ENCODE measurements at regions not wholly inside any gene's neighbourhood (a gene's known extent, or its start where the extent isn't known, plus 50 kb on each side); places are given as distances from the start of the nearest gene placed in this dataset.

DNA sequence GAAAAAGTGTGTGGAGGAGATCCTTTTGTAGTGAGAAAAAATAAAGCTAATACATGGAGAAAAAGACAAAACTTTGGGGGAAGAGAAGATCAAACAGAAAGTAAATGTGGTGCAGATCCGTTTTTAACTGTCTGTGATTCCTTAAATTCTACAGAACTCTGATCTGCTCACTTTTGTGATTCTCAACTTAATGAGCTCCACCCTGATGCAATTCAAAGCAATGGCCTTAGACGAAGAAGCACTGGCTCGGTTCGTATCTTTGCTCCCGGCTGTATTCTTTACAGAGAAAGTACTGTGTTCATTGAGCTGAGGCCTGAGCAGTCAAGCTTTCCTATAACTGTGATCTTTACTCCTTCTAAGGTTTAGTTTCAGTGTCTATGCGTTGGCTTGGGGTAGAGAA is 453.4 kb downstream of the DMAC1 start:
- no peaks in the 10 kb centered on the region for H3K27me3 ChIP-seq (ENCODE audit: insufficient read depth, poor library complexity, severe bottlenecking)
- TF ChIP-seq CTCF (IDR thresholded peaks at IDR 0.05; ENCODE audit: insufficient read depth, low read length) (no peak), GABPA (IDR thresholded peaks at IDR 0.05; ENCODE audit: low read depth) (no peak), SPI1 (IDR thresholded peaks at IDR 0.05; ENCODE audit: borderline replicate concordance, low read depth) (no peak), POLR2AphosphoS5 (IDR thresholded peaks at IDR 0.05; ENCODE audit: low read depth) (no peak), REST (IDR thresholded peaks at IDR 0.05; ENCODE audit: insufficient replicate concordance, low read depth) (no peak)
- no peak for DNase-seq (ENCODE audit: low read depth in 1 of 2, low spot score in 1 of 2)
- H3K27ac ChIP-seq (replicated peaks): no peak overlapping the region
- H3K4me3 ChIP-seq (replicated peaks; ENCODE audit: insufficient read depth, low read length): no peak overlapping the region

DNA sequence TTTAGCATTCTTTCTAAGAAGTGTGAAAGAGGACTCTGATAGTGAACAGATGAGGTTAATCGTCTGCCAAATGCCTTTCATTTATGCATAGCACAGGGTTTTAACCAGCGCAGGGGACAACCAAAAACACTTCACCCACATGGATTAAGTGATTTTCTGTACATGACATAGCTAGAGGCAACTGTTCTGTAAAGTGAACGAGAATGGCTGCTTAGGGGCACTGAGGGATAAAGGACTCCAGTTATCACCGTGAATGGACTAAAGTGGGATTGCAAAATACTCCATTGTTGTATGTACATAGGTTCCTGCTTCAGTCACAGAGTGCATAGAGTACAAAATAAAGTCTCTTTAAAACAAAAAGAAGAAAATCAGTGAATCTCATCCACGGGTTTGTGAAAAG is 456.8 kb downstream of the DMAC1 start:
- no peak for DNase-seq (ENCODE audit: low read depth in 1 of 2, low spot score in 1 of 2)
- no peak overlapping the region for H3K4me3 ChIP-seq (replicated peaks; ENCODE audit: insufficient read depth, low read length)
- no peak for TF ChIP-seq POLR2AphosphoS5 (IDR thresholded peaks at IDR 0.05; ENCODE audit: low read depth)
- TF ChIP-seq GABPA (IDR thresholded peaks at IDR 0.05; ENCODE audit: low read depth): no peak
- no peak for TF ChIP-seq REST (IDR thresholded peaks at IDR 0.05; ENCODE audit: insufficient replicate concordance, low read depth)
- TF ChIP-seq CTCF (IDR thresholded peaks at IDR 0.05; ENCODE audit: insufficient read depth, low read length): no peak
- H3K27ac ChIP-seq (replicated peaks): no peak overlapping the region
- no peaks in the 10 kb centered on the region for H3K27me3 ChIP-seq (ENCODE audit: insufficient read depth, poor library complexity, severe bottlenecking)

DNA sequence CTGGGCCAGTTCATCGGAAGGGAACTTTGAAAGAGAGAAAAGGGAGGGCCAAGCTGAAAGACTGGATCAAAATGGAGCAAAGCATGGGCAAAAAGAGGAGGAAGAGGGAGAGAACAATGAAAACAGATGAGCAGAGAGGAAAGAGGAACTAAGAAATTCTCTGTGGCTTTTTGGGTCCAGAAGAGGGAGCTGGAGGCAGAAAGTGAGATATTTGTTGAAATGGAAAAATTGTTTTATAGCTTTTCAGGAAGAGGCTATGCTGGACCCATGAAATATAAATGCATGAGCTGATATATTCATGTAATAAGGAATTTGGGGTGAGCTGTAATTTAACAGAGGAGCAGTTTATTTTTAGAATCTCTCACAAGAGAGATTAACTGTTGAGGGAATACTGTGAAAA is 457.3 kb downstream of the DMAC1 start:
- peak; percentile 15; the same call in 1 of the 2 replicates for TF ChIP-seq SPI1 (IDR thresholded peaks at IDR 0.05; ENCODE audit: borderline replicate concordance, low read depth)
- TF ChIP-seq POLR2AphosphoS5 (IDR thresholded peaks at IDR 0.05; ENCODE audit: low read depth): no peak
- no peak for TF ChIP-seq GABPA (IDR thresholded peaks at IDR 0.05; ENCODE audit: low read depth)
- no peak for TF ChIP-seq CTCF (IDR thresholded peaks at IDR 0.05; ENCODE audit: insufficient read depth, low read length)
- no peak overlapping the region for H3K4me3 ChIP-seq (replicated peaks; ENCODE audit: insufficient read depth, low read length)
- H3K27ac ChIP-seq (replicated peaks): no peak overlapping the region
- no peaks in the 10 kb centered on the region for H3K27me3 ChIP-seq (ENCODE audit: insufficient read depth, poor library complexity, severe bottlenecking)
- DNase-seq (ENCODE audit: low read depth in 1 of 2, low spot score in 1 of 2): peak in 1 of 2 experiments; percentile 3

GRCh38 chr9:7341571-7341970 is 458.0 kb downstream of the DMAC1 start:
- Histone ChIP-seq H3K27me3 (ENCODE audit: insufficient read depth, poor library complexity, severe bottlenecking) (no peaks in the 10 kb centered on the region), H3K27ac (replicated peaks) (no peak overlapping the region), H3K4me3 (replicated peaks; ENCODE audit: insufficient read depth, low read length) (no peak overlapping the region)
- DNase-seq (ENCODE audit: low read depth in 1 of 2, low spot score in 1 of 2): no peak
- TF ChIP-seq POLR2AphosphoS5 (IDR thresholded peaks at IDR 0.05; ENCODE audit: low read depth): no peak
- no peak for TF ChIP-seq GABPA (IDR thresholded peaks at IDR 0.05; ENCODE audit: low read depth)
- no peak for TF ChIP-seq REST (IDR thresholded peaks at IDR 0.05; ENCODE audit: insufficient replicate concordance, low read depth)
- no peak for TF ChIP-seq SPI1 (IDR thresholded peaks at IDR 0.05; ENCODE audit: borderline replicate concordance, low read depth)

Measured in HL-60 (cell line).